ENCODE measurements at regions not wholly inside any gene's neighbourhood (a gene's known extent, or its start where the extent isn't known, plus 50 kb on each side); places are given as distances from the start of the nearest gene placed in this dataset.

GRCh38 chr3:182465301-182466185, 327.8 kb upstream of the ATP11B start:
- DNase-seq (ENCODE audit: low spot score), result no peak

- DNase-seq (ENCODE audit: low spot score), result no peak
Observed at GRCh38 chr3:182469086-182469485, 324.2 kb upstream of the ATP11B start.

- no peak for DNase-seq (ENCODE audit: low spot score)
Observed at GRCh38 chr3:182470187-182470586, 323.1 kb upstream of the ATP11B start.

GRCh38 chr3:182473191-182473710, 320.1 kb upstream of the ATP11B start:
- no peak for DNase-seq (ENCODE audit: low spot score)

GRCh38 chr3:182478369-182478768, 314.9 kb upstream of the ATP11B start:
- no peak for DNase-seq (ENCODE audit: low spot score)

- DNase-seq (ENCODE audit: low spot score), result no peak
Observed at GRCh38 chr3:182479419-182480336, 313.6 kb upstream of the ATP11B start.

GRCh38 chr3:182482705-182483104, 310.6 kb upstream of the ATP11B start:
- DNase-seq (ENCODE audit: low spot score), result no peak

GRCh38 chr3:182484682-182485081, 308.6 kb upstream of the ATP11B start:
- no peak for DNase-seq (ENCODE audit: low spot score)

- no peak for DNase-seq (ENCODE audit: low spot score)
Observed at GRCh38 chr3:182485301-182485700, 308.0 kb upstream of the ATP11B start.

- no peak for DNase-seq (ENCODE audit: low spot score)
Observed at GRCh38 chr3:182486463-182486862, 306.8 kb upstream of the ATP11B start.

- no peak for DNase-seq (ENCODE audit: low spot score)
Observed at GRCh38 chr3:182487143-182487542, 306.2 kb upstream of the ATP11B start.

- no peak for DNase-seq (ENCODE audit: low spot score)
Observed at GRCh38 chr3:182487611-182488010, 305.7 kb upstream of the ATP11B start.

GRCh38 chr3:182490596-182491491, 302.5 kb upstream of the ATP11B start:
- peak; percentile 12 for DNase-seq (ENCODE audit: low spot score)

GRCh38 chr3:182491577-182491976, 301.7 kb upstream of the ATP11B start:
- no peak for DNase-seq (ENCODE audit: low spot score)

GRCh38 chr3:182492536-182492935, 300.8 kb upstream of the ATP11B start:
- no peak for DNase-seq (ENCODE audit: low spot score)

- DNase-seq (ENCODE audit: low spot score), result no peak
Observed at GRCh38 chr3:182500289-182500688, 293.0 kb upstream of the ATP11B start.

GRCh38 chr3:182501856-182502255, 291.4 kb upstream of the ATP11B start:
- DNase-seq (ENCODE audit: low spot score), result no peak

GRCh38 chr3:182503401-182503800, 289.9 kb upstream of the ATP11B start:
- DNase-seq (ENCODE audit: low spot score), result no peak

GRCh38 chr3:182508919-182509711, 284.2 kb upstream of the ATP11B start:
- DNase-seq (ENCODE audit: low spot score), result no peak

- DNase-seq (ENCODE audit: low spot score), result no peak
Observed at GRCh38 chr3:182509844-182510460, 283.4 kb upstream of the ATP11B start.
